Loucy (cell line): ENCODE measurements at regions not wholly inside any gene's neighbourhood (a gene's known extent, or its start where the extent isn't known, plus 50 kb on each side); places are given as distances from the start of the nearest gene placed in this dataset.

ENCODE experiments used
- EZH2phosphoT487 ChIP-seq: fragments of 200-600 bp; IDR thresholded peaks from 2 replicates; pipeline ENCODE4 v1.6.1; 2018; ENCODE audit warnings: antibody characterized with exemption, mild to moderate bottlenecking, moderate library complexity, borderline replicate concordance
- TF ChIP-seq, protein P1 (sequence below): fragments of 200-600 bp; sonication (generic); conservative IDR thresholded peaks from 2 replicates; pipeline ENCODE4 v1.5.1; 2014; ENCODE audit warnings: mild to moderate bottlenecking, antibody characterized with exemption, low read length

- TF ChIP-seq, protein P1, sequence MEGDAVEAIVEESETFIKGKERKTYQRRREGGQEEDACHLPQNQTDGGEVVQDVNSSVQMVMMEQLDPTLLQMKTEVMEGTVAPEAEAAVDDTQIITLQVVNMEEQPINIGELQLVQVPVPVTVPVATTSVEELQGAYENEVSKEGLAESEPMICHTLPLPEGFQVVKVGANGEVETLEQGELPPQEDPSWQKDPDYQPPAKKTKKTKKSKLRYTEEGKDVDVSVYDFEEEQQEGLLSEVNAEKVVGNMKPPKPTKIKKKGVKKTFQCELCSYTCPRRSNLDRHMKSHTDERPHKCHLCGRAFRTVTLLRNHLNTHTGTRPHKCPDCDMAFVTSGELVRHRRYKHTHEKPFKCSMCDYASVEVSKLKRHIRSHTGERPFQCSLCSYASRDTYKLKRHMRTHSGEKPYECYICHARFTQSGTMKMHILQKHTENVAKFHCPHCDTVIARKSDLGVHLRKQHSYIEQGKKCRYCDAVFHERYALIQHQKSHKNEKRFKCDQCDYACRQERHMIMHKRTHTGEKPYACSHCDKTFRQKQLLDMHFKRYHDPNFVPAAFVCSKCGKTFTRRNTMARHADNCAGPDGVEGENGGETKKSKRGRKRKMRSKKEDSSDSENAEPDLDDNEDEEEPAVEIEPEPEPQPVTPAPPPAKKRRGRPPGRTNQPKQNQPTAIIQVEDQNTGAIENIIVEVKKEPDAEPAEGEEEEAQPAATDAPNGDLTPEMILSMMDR: no peak
- no peak for TF ChIP-seq EZH2phosphoT487
Measured at GRCh38 chr12:91632042-91632786, 449.6 kb upstream of the DCN start.
